Common myeloid progenitor, CD34-positive (primary cell): ENCODE measurements at regions not wholly inside any gene's neighbourhood (a gene's known extent, or its start where the extent isn't known, plus 50 kb on each side); places are given as distances from the start of the nearest gene placed in this dataset.
"Not testable (repeated sequence)": the region's sequence is repeated elsewhere in the genome, so short reads cannot be mapped to it uniquely, and the experiment has no call there.

ENCODE experiments used
- CTCF ChIA-PET: fragments of 350-600 bp; sonication (Branson Sonifier 250); formaldehyde crosslinking; loops from one replicate; lab custom pipeline; 2021; ENCODE audit warnings: antibody characterized with exemption; lab: Charles Lee
- POLR2A ChIA-PET: fragments of 350-600 bp; sonication (Branson Sonifier 250); formaldehyde crosslinking; loops from one replicate; lab custom pipeline; 2021; ENCODE audit warnings: antibody characterized with exemption; lab: Charles Lee
- DNase-seq, 3 donors: peaks; one replicate each; pipeline versions ENCODE4 v3.0.0 to v3.0.0-alpha.2; 2013
- H3K27ac ChIP-seq, 2 experiments: 1 replicate in 1 of 2; 2 replicates in 1 of 2; pipeline ENCODE4 v1.7.0; 2013; ENCODE audit warnings: inconsistent platforms in 2 of 2, low read length in 2 of 2, mild to moderate bottlenecking in 2 of 2, low read depth in 1 of 2, moderate library complexity in 1 of 2; ENCODE audit not compliant: severe bottlenecking in 2 of 2, insufficient read depth in 1 of 2, poor library complexity in 1 of 2
- H3K27me3 ChIP-seq, 5 experiments: replicated peaks in 2 of 5; 1 replicate in 3 of 5; 2 replicates in 2 of 5; pipeline versions ENCODE4 v1.6.1 to v1.7.0; 2013; ENCODE audit warnings: low read length in 4 of 5, mild to moderate bottlenecking in 2 of 5, moderate library complexity in 2 of 5, inconsistent platforms in 1 of 5; ENCODE audit not compliant: insufficient read depth in 5 of 5, control insufficient read depth in 4 of 5
- H3K36me3 ChIP-seq, 4 experiments: 1 replicate in 2 of 4; 2 replicates in 2 of 4; pipeline versions ENCODE4 v1.6.1 to v1.7.0; 2013; ENCODE audit warnings: low read length in 3 of 4, control low read depth in 1 of 4, mild to moderate bottlenecking in 1 of 4; ENCODE audit not compliant: control insufficient read depth in 4 of 4, insufficient read depth in 4 of 4
- H3K4me1 ChIP-seq, 4 experiments: 1 replicate in 3 of 4; 2 replicates in 1 of 4; pipeline versions ENCODE4 v1.6.1 to v1.7.1; 2013; ENCODE audit warnings: low read length in 3 of 4, mild to moderate bottlenecking in 3 of 4, control low read depth in 1 of 4, inconsistent platforms in 1 of 4, moderate library complexity in 1 of 4; ENCODE audit not compliant: control insufficient read depth in 4 of 4, insufficient read depth in 4 of 4; ENCODE audit errors: control extremely low read depth in 1 of 4
- H3K4me3 ChIP-seq, 7 experiments: 1 replicate in 4 of 7; 2 replicates in 3 of 7; pipeline versions ENCODE4 v1.5.1 to v1.7.0; 2013; ENCODE audit warnings: mild to moderate bottlenecking in 7 of 7, low read length in 6 of 7, moderate library complexity in 6 of 7, inconsistent platforms in 2 of 7, low read depth in 2 of 7, control low read depth in 1 of 7; ENCODE audit not compliant: insufficient read depth in 4 of 7, control insufficient read depth in 1 of 7; ENCODE audit errors: extremely low read depth in 1 of 7
- H3K9me3 ChIP-seq, 5 experiments: 1 replicate in 4 of 5; 2 replicates in 1 of 5; pipeline versions ENCODE4 v1.6.1 to v1.7.1; 2013; ENCODE audit warnings: low read length in 4 of 5, mild to moderate bottlenecking in 2 of 5, inconsistent platforms in 1 of 5, low read depth in 1 of 5, moderate library complexity in 1 of 5; ENCODE audit not compliant: control insufficient read depth in 4 of 5, insufficient read depth in 2 of 5; ENCODE audit errors: control extremely low read depth in 1 of 5
- WGBS: methylation state at CpG from one replicate; pipeline ENCODE4 v1.1.5; 2013; ENCODE audit not compliant: insufficient coverage; 5-methylcytosine and 5-hydroxymethylcytosine counted together

- WGBS, result 79% methylated on average over 4 of the region's 6 CpGs
- Histone ChIP-seq H3K27me3 (no peaks in the 10 kb centered on the region), H3K36me3 (no peaks in the 10 kb centered on the region), H3K4me3 (no peak overlapping the region), H3K27ac (no peak overlapping the region), H3K9me3 (no peaks in the 10 kb centered on the region), H3K4me1 (peaks cover 0 to 20% (median 11%) of the 10 kb centered on the region in 4 experiments)
- CTCF ChIA-PET, result interaction anchor here (0.9 to 1.4 kb wide), 2 partner anchors 11 to 19 kb away, joined by 4 to 5 read pairs; no protein-coding TSS in a partner anchor
- DNase-seq, result peak in 2 of 3 donors; percentile 32 to 41
- POLR2A ChIA-PET, result no interaction called here
These were observed 192.5 kb downstream of the SHQ1 start for GRCh38 chr3:72655723-72656122.

- ChIA-PET POLR2A (no interaction called here), CTCF (no interaction called here)
- no peak overlapping the region for H3K27ac ChIP-seq
- peaks cover 0 to 20% (median 11%) of the 10 kb centered on the region in 4 experiments for H3K4me1 ChIP-seq
- H3K9me3 ChIP-seq, result no peaks in the 10 kb centered on the region
- H3K4me3 ChIP-seq, result peak overlapping the region in 3 of 7 experiments; percentile 46 to 59 (median 49)
- peak in 2 of 3 donors; percentile 37 to 54 for DNase-seq
- H3K36me3 ChIP-seq, result no peaks in the 10 kb centered on the region
- 10% methylated on average over 13 of the region's 26 CpGs for WGBS
- H3K27me3 ChIP-seq, result no peaks in the 10 kb centered on the region
These were observed 193.1 kb downstream of the SHQ1 start for GRCh38 chr3:72655131-72655551.

DNA sequence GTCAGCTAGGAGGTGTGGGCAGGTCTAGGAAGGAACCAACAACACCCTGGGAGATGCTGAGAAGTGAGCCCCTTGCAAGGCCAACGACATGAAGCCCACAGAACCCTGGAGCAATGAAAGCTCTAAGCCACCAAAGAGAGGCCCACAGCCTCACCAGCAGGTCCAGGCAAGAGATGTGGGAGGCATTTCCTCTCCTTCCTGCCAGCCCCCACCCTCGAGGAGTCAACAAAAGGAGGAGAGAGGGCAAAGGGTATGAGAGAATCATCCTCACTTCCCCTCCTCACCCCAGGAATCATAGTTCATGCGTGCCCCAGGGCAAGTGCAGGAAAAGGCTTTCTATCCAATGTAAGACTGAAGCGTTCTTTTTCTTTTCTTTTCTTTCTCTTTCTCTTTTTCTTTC, 195.8 kb downstream of the SHQ1 start:
- Histone ChIP-seq H3K36me3 (no peaks in the 10 kb centered on the region), H3K27me3 (no peaks in the 10 kb centered on the region), H3K4me3 (no peak overlapping the region), H3K27ac (no peak overlapping the region), H3K4me1 (peaks cover 0 to 11% (median 5%) of the 10 kb centered on the region in 4 experiments), H3K9me3 (no peaks in the 10 kb centered on the region)
- WGBS, result 52% methylated on average over 2 of the region's 4 CpGs
- ChIA-PET CTCF (interaction anchor here (0.8 kb wide), 1 partner anchor 13 kb away, joined by 3 read pairs; no protein-coding TSS in a partner anchor), POLR2A (no interaction called here)
- DNase-seq, result no peak

GRCh38 chr3:72651498-72651897, 196.7 kb downstream of the SHQ1 start:
- POLR2A ChIA-PET, result no interaction called here
- H3K4me3 ChIP-seq, result no peak overlapping the region
- no peaks in the 10 kb centered on the region for H3K36me3 ChIP-seq
- H3K27ac ChIP-seq, result no peak overlapping the region
- WGBS, result 100% methylated on average over 1 of the region's 2 CpGs
- H3K27me3 ChIP-seq, result no peaks in the 10 kb centered on the region
- CTCF ChIA-PET, result interaction anchor here (1.0 kb wide), 1 partner anchor 15 kb away, joined by 3 read pairs; no protein-coding TSS in a partner anchor
- H3K9me3 ChIP-seq, result no peaks in the 10 kb centered on the region
- peaks cover 0 to 11% (median 5%) of the 10 kb centered on the region in 4 experiments for H3K4me1 ChIP-seq
- no peak for DNase-seq

GRCh38 chr3:72646263-72646662, 202.0 kb downstream of the SHQ1 start:
- ChIA-PET CTCF (interaction anchor here (1.4 kb wide), 1 partner anchor 8 kb away, joined by 5 read pairs; no protein-coding TSS in a partner anchor), POLR2A (no interaction called here)
- no peaks in the 10 kb centered on the region for H3K27me3 ChIP-seq
- H3K27ac ChIP-seq, result no peak overlapping the region
- no peaks in the 10 kb centered on the region for H3K36me3 ChIP-seq
- peaks cover 0 to 2% (median 0%) of the 10 kb centered on the region in 5 experiments for H3K9me3 ChIP-seq
- no peak for DNase-seq
- 88% methylated on average over 1 of the region's 2 CpGs for WGBS
- no peaks in the 10 kb centered on the region for H3K4me1 ChIP-seq
- no peak overlapping the region for H3K4me3 ChIP-seq

GRCh38 chr3:72643635-72644034, 204.6 kb downstream of the SHQ1 start:
- CTCF ChIA-PET, result interaction anchor here (0.7 kb wide), 1 partner anchor 175 kb away, joined by 3 read pairs; no protein-coding TSS in a partner anchor
- H3K9me3 ChIP-seq, POLR2A ChIA-PET, H3K4me3 ChIP-seq, H3K27ac ChIP-seq, H3K4me1 ChIP-seq, H3K36me3 ChIP-seq, DNase-seq, H3K27me3 ChIP-seq: not testable (repeated sequence)
- 98% methylated on average over 6 of the region's 8 CpGs for WGBS

GRCh38 chr3:72641684-72642083, 206.6 kb downstream of the SHQ1 start:
- ChIA-PET CTCF (no interaction called here), POLR2A (no interaction called here)
- no peak for DNase-seq
- WGBS, result no CpG with 5 or more reads among the region's 2 CpGs
- no peaks in the 10 kb centered on the region for H3K36me3 ChIP-seq
- H3K4me1 ChIP-seq, result peaks cover 3 to 10% (median 8%) of the 10 kb centered on the region in 4 experiments
- no peak overlapping the region for H3K4me3 ChIP-seq
- peaks cover 0 to 2% (median 0%) of the 10 kb centered on the region in 5 experiments for H3K9me3 ChIP-seq
- no peak overlapping the region for H3K27ac ChIP-seq
- no peaks in the 10 kb centered on the region for H3K27me3 ChIP-seq
